HG02763 (cell line): ENCODE measurements at regions not wholly inside any gene's neighbourhood (a gene's known extent, or its start where the extent isn't known, plus 50 kb on each side); places are given as distances from the start of the nearest gene placed in this dataset.
"Not testable (repeated sequence)": the region's sequence is repeated elsewhere in the genome, so short reads cannot be mapped to it uniquely, and the experiment has no call there.

Source experiments
- ATAC-seq: cut with Tn5 transposase; IDR thresholded peaks from one replicate; pipeline ENCODE4 v1.9.1; 2021; ENCODE audit warnings: mild to moderate bottlenecking, moderate library complexity; ENCODE audit not compliant: unreplicated experiment

- no peak for ATAC-seq
Observed at GRCh38 chr6:11428371-11428770, 109.2 kb upstream of the TMEM170B start.

- no peak for ATAC-seq
Observed at GRCh38 chr6:11427723-11428245, 109.8 kb upstream of the TMEM170B start.

- no peak for ATAC-seq
Observed at GRCh38 chr6:11427091-11427722, 110.3 kb upstream of the TMEM170B start.

GRCh38 chr6:11426571-11426970, 111.0 kb upstream of the TMEM170B start:
- no peak for ATAC-seq

GRCh38 chr6:11425876-11426275, 111.7 kb upstream of the TMEM170B start:
- ATAC-seq, result no peak

- ATAC-seq, result no peak
Observed at GRCh38 chr6:11425431-11425871, 112.1 kb upstream of the TMEM170B start.

GRCh38 chr6:11424395-11425034, 113.0 kb upstream of the TMEM170B start:
- no peak for ATAC-seq

GRCh38 chr6:11423667-11424066, 113.9 kb upstream of the TMEM170B start:
- ATAC-seq, result no peak

- no peak for ATAC-seq
Observed at GRCh38 chr6:11423072-11423471, 114.5 kb upstream of the TMEM170B start.

GRCh38 chr6:11419763-11420453, 117.6 kb upstream of the TMEM170B start:
- ATAC-seq, result no peak

- no peak for ATAC-seq
Observed at GRCh38 chr6:11418290-11418905, 119.2 kb upstream of the TMEM170B start.

GRCh38 chr6:11416936-11417576, 120.5 kb upstream of the TMEM170B start:
- ATAC-seq, result no peak

- ATAC-seq, result not testable (repeated sequence)
Observed at GRCh38 chr6:11416099-11416935, 121.2 kb upstream of the TMEM170B start.

- no peak for ATAC-seq
Observed at GRCh38 chr6:11415557-11415956, 122.0 kb upstream of the TMEM170B start.

GRCh38 chr6:11414176-11414963, 123.2 kb upstream of the TMEM170B start:
- no peak for ATAC-seq

- ATAC-seq, result no peak
Observed at GRCh38 chr6:11413728-11414127, 123.8 kb upstream of the TMEM170B start.

- ATAC-seq, result no peak
Observed at GRCh38 chr6:11413117-11413687, 124.3 kb upstream of the TMEM170B start.

GRCh38 chr6:11412616-11413015, 124.9 kb upstream of the TMEM170B start:
- no peak for ATAC-seq

- ATAC-seq, result no peak
Observed at GRCh38 chr6:11412011-11412424, 125.5 kb upstream of the TMEM170B start.
